T follicular helper cell (primary cell): ENCODE measurements at regions not wholly inside any gene's neighbourhood (a gene's known extent, or its start where the extent isn't known, plus 50 kb on each side); places are given as distances from the start of the nearest gene placed in this dataset.

ENCODE experiments used
- DNase-seq: peaks from one replicate; pipeline ENCODE4 v3.0.0-alpha.2; 2020; ENCODE audit warnings: low read depth

DNA sequence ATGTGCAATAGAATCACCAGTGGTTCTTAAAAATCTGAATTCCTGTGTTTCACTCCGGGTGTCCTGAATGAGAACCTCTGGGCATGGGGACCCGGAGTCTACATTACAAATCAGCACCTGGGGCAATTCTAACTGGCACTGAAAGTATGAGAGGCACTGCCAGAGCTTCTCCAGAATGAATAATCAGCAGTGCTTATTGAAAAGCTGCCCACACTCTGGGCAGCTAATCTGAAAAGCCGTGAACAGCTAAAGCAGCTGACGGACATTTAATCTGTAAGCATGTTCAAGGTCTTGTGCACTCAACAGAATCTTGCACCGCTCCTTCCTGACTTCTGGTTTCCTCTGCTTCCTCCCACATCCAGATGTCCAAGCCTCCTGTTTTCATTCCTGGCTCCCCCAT is 113.3 kb upstream of the KIF5B start:
- no peak for DNase-seq

DNA sequence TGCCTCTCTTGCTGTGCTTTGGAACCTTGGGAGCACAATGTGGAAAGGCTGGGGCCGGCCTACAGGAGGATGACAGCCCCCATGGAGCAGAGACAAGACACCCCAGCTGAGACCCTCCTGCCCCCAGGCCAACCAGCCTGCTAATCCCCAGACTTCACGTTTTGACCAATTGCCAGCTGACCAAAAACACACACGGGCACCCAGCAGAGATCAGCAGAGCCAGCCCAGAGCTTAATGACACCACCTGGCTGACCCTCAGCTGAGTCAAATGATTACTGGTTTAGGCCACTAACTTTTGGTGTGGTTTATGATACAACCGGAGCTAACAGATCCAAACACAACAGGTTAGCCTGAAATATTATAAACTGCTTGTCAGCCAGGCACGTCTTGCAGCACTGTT is 111.2 kb upstream of the KIF5B start:
- DNase-seq: no peak

DNA sequence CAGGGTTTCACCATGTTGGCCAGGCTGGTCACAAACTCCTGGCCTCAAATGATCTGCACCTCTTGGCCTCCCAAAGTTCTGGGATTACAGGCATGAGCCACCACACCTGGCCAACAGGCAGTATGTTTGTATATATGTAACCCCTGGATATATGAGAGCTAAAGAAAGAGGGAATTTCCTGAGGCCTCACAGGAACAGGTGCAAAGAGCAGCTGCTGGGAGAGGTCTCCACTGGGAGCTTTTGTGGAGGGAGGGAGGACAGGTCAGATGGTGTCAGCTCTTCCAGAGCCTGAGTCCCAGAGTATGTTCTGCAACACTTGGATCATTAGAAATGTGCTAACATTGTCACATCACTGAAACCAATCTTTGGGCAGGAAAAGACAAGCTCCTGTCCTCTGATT is 110.1 kb upstream of the KIF5B start:
- DNase-seq: no peak

DNA sequence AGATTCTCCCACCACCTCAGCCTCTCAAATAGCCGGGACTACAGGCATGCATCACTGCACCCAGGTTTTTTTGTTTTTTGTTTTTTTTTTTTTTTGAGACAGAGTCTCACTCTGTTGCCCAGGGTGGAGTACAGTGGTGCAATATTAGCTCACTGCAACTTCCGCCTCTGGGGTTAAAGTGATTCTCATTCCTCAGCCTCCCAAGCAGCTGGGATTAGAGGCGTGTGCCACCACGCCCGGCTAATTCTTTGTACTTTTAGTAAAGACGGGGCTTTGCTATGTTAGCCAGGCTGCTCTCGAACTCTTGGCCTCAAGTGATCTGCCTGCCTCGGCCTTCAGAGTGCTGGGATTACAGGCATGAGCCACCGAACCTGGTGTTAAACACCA is 107.5 kb upstream of the KIF5B start:
- DNase-seq: no peak

DNA sequence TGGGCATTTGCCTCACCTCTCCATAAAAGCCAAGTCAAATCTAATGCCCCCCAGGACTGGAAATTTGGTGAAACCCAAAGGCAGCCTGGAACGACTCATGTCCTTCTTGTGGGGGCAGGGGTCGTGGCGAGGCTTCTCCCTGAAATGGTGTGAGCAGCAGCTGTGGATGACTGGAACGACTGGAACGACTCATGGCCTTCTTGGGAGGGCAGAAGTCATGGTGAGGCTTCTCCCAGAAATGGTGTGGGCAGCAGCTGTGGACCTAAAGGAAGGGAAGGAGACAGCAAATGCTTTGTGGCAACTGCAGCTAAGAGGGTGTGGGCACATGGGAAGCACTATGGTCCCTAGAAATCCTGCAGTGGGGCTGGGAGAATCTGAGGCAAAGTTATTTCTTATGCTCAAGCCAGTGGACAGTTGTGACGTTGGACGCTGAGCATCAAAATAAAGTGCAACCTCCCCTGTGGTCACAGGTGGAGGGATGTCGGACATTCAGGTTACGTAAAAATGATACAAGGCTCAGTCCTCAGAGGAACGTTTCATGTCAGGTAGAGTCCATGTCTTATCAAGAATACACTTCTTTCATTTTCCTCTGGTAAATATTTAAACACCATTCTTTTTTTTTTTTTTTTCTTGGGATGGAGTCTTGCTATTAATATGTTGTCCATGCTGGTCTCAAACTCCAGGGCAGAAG is 107.0 kb upstream of the KIF5B start:
- no peak for DNase-seq

DNA sequence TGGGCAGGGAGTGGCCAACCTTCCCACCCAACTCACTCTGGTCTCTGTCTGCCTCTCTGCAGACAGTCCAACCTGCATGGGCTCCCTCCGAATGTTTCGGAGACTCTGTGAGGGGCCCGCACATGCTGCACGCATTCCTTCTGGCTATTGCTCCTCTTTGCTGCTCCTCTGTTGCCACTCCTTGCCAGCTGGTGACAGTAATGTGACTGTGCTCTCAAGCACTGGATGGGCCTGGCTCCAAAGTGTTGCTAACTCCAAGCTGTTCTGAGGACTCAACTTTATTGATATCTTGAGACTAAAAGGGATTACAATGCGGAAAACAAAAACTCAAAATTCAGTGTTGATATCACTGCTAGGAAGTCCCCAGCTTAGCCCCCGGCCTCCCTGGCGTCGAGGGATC is 105.4 kb upstream of the KIF5B start:
- DNase-seq: no peak

DNA sequence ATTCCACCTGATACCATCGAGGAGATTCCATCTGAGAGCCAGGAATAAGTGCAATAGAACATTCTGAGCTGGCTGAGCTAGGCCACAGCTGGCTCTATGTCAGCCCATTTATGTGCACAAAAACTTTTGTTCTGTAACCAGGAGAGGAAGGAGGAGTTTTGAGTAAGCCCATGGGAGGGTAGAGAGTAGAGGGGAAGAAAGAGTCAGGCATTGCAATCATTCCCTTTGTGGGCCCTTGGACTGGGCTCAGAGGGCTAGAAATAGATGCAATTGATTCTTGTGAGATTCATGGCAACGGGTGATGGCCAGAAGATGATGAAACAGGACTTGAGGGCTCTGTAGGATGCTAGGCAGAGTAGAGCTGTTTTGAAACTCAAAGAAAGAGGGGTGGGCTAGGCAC is 104.6 kb upstream of the KIF5B start:
- no peak for DNase-seq

DNA sequence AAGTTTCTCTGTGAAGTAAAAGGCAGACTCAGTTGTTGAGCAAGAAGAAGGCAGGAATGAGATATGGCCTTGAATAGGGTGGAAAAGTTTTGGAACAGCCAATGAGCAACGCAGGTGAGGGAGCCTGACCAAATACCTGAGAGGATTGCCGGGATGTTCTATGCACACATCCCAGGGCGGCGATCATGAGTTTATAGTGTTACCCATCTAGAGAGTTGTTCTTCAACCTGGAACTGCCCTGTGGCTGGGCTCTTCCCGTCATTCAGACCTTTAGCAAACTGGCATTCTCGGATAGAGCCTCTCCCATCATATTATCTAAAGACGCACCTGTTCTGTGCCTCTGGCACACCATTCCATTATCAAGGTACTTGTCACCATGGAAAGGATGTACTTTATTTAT is 103.0 kb upstream of the KIF5B start:
- DNase-seq: no peak

DNA sequence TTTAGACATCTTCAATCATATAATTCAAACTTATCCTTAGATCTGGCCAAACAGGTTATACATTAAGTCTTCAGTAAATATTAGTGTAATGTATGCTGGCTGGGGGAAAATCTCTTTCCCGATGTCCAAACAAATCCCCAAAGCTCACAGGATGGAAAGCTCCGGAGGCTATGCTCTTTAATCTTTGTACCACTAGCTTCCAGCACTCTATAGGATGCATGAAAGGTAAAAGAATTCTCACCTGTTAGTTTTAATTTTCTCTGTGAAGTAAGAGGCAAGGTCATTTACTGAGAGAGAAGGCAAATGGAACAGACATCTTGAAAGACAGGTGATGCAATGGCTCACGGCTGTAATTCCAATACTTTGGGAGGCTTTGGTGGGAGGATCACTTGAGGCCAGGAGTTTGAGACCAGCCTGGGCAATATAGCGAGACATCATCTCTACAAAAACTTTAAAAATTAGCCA is 99.8 kb upstream of the KIF5B start:
- DNase-seq: no peak

DNA sequence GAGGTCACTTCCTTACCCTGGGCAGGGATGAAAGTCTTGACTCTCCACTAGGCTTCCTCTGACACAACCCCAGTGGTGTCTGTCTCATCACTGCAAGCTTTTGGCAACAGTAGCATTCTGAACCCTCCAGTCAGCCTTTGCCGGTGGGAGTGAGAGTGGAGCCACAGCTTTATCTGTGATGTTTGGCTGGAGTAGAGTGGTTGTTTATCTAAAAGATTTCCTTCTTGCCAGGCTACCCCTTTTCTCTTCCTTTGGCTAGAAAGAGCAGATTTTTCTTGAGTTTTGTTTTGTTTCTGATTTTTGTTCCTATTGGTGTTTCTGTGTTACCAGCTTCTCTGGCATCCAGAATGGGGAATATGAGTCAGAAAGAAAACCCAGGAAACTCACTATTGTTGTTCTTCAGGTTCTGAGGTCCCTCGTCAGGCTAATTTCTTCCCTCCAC is 98.9 kb upstream of the KIF5B start:
- no peak for DNase-seq

DNA sequence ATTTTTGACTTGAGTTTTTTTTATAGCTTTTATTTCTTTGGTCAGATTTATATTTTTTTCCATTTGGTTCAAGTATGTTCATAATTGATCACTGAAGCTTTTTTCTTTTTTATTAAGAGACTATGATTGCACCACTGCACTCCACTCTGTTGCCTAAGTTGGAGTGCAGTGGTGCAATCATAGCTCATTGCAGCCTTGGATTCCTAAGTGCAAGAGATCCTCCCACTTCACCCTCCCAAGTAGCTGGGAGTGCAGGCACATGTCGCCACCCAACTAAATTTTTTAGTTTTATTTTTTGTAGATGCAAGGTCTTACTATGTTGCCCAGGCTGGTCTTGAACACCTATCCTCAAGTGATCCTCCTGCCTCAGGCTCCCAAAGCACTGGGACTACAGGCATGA is 97.7 kb upstream of the KIF5B start:
- no peak for DNase-seq

DNA sequence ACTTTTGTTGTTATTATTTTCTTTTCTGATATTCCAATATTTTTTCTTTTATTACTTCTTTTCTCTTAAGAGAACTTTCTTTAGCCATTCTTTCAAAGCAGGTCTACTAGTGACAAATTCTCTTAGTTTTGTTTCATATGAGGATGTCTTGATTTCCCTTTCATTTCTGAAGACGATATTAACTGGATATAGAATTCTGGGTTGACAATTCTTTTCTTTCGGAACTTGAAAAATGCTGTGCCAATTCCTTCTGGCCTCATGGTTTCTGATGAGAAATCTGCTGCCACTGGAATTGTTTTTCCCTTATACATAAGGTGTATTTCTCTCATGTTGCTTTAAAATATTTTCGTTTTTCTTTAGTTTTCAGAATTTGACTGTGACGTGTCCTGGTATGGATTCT is 97.0 kb upstream of the KIF5B start:
- no peak for DNase-seq

DNA sequence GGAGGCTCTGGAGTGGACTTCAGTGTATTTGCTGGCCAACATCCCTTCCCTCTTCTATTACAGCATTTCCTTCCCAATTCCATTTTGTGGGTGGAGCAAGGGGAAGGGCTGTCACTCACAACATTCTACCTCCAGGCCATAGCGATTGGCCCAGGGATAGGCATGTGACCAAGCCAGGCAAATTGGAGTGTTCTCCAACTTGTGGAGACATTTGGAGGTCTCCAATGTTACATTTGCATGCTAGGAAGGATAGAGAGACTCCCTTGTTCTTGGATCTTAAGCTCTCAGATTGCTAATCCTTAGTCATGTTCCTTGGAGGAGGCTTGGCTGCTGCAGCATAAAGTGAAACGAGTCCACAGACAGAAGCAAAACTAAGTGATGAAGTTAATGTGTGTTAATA is 95.6 kb upstream of the KIF5B start:
- DNase-seq: no peak

DNA sequence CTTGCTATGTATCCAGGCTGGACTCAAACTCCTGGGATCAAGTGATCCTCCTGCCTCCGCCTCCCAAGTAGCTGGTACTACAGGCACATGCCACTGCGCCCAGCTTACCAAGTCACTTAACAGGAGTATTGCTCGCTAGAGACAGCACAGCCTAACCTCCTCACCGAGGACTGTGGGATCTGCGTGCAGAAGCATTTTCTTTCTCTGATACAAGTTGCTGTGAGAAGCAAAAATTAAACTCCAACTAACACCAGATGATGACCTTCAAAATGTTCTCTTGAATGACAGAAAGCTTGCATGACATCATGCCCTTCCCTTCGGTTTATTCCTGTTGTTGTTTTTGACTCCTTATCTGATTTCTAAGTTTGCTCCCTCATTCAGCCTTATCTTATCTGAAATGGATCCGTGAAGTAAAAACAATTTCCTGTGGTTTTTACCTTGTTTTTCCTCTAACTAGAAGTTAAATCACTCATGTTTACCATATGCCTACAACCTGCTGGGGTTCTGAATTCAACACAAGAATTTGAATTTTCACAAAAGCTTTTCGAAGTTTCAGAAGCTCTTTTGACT is 94.4 kb upstream of the KIF5B start:
- DNase-seq: no peak

DNA sequence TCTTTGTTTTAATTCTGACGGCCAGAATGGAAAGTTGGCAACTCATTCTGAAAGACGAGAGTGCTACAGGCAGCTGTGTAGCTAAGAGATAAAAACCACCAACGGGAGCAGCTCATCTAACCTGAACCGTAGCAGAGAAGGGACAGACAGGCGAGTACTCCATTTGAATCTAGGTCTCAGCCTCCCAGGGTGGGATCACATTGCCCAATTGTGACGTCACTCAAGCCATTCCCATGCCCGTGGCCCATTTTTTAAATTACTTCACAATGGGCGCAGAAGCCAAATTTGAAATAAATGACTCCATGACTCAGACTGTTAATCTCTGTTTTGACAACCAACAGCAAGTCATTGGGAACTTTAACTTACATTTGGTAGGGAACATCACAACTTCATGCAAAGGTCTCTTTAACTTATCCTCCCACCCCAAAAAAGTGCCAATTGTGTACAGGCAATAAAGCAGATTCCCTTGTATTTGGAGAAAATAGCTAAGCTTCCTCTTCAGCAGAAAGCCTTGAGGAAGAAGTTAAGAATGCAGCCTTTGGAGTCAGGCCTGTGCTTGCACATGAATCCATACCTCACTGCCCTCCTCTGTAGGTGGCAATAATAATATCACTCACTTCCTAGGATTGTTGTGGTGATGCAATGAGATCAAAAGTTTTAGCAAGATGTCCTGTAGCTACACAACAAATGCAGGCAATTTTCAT is 93.2 kb upstream of the KIF5B start:
- no peak for DNase-seq

DNA sequence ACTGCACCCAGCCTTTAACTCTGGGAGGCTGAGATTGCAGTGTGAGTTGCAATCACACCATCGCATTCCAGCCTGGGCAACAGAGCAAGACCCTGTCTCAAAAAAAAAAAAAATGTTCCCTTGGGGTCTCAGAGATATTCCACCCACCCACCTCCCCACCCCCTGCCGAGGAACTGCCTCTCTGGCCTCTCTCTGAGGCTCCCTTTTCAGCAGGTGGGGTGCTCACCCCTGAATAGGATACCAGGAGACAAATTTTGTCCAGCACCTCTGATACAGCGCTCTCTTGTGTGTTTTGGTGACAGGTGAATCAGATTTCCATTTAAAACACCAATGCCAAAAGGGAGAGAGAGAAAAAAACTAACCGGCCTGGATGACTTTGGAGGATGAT is 92.6 kb upstream of the KIF5B start:
- no peak for DNase-seq

DNA sequence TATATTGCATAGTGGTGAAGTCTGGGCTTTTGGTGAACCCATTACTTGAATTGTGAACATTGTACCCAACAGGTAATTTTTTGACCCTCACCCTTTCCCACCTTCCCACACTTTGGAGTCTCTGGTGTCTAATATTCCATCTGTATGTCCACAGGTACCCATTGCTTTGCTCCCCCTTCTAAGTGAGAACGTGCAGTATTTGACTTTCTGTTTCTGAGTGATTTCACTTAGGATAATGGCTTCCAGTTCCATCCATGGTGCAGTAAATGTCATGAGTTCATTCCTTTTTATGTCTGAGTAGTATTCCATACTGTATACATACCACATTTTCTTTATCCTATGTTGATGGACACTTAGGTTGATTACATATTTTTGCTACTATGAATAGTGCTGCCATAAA is 91.5 kb upstream of the KIF5B start:
- DNase-seq: no peak

DNA sequence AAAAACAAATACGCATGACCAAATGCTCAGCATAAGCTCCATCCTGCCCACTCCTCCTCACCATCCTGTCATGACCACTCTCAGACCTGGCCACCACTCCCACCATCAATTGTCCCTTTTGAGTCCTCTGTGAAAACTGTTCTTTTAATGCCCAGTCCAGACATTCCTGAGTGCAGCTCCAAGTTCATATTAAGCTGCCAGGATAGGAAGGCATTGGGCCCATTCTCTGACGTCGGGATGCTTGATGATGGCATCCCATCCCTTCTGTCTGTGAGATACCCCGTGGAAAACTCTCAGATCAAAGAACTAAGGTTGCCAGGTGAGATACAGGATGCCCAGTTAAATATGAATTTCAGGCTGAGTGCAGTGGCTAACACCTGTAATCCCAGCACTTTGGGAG is 89.9 kb upstream of the KIF5B start:
- no peak for DNase-seq

DNA sequence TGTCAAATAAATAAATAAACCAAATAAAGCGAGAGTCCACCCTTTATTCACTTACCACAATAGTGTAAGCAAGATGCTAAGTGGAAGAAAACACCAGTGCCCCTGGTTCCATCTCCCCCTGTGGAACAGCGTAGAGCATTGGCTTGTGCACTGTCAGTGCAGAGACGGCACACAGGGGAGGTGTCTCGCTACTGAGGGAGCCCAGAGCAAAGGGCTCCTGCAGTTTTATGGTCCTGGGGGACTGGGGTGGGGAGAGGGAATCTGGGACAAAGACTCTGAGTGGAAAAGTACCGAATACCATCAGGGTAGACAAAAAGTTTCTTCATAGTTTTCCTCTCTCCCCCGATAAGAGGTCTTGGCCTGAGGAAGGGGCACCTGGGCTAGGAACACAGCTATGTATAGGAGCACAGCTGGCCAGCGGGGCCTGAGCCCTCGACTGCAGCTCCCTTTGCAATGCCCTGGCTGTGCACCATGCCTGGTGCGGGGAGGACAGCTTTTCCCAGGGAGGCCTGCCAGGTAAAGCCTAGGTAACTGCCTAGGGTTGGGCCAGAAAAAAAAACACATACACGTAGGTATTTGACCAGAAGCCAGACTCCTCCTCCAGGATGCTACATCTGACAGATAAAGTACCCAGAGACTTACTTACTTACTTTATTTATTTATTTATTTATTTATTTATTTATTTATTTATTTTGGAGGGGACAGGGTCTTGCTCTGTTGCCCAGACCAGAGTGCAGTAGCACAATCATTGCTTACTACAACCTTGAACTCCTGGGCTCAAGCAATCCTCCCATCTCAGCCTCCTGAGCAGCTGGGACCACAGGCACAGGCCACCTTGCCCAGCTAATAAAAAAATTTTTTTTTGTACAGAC is 88.8 kb upstream of the KIF5B start:
- DNase-seq: no peak

DNA sequence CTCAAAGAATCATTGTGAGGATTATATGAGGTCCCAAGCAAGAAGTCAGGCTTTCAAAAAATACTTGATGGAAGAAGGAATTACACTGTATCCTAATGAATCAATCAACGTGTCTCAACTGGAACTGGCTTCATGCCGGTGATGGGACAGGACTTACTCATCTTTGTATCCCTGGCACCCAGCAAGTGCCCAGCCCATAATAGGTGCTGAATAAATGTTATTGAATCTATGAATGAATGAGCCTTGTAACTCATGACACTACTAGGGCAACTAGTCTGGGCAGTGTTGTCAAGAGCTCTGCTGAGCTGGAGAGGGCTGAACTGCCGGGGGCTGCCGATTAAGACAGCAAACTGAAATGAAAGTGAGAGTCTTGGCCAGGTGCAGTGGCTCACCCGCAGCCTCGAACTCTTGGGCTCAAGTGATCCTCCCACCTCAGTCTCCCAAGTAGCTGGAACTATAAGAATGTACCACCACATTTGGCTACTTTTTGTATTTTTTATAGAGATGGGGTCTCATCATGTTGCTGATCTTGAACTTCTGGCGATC is 87.2 kb upstream of the KIF5B start:
- DNase-seq: no peak

DNA sequence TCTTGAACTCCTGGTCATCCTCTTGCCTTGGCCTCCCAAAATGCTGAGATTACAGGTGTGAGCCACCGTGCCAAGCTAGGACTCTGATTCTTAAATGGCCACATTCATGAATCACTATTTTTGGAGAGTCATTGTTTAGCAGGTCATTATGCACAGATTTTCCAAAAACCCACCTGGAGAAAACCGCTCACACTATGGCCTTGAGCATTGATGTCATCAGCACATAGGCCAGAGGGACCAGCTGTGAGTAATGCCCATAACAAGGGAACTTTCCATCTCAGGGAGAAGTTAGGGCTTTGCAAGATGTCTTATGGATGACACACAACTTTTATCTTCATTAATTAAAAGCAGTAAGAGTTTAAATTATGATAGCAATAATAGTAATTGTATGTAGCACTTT is 86.4 kb upstream of the KIF5B start:
- DNase-seq: no peak
